Neural crest cell (in vitro differentiated cells): ENCODE measurements at regions not wholly inside any gene's neighbourhood (a gene's known extent, or its start where the extent isn't known, plus 50 kb on each side); places are given as distances from the start of the nearest gene placed in this dataset.

ENCODE experiments used
- DNase-seq: peaks from one replicate; pipeline ENCODE4 v3.0.0; 2021; ENCODE audit warnings: low read depth, mixed read lengths, low spot score
- H3K27ac Mint-ChIP-seq: one replicate; pipeline ENCODE4 v1.8.0; 2021; ENCODE audit warnings: mild to moderate bottlenecking, mixed read lengths; ENCODE audit not compliant: unreplicated experiment
- H3K27me3 Mint-ChIP-seq: 2 replicates; pipeline ENCODE4 v1.8.0; 2021; ENCODE audit warnings: low read depth, mild to moderate bottlenecking, mixed read lengths
- H3K36me3 Mint-ChIP-seq: 2 replicates; pipeline ENCODE4 v1.8.0; 2021; ENCODE audit warnings: low read depth, mild to moderate bottlenecking, mixed read lengths
- H3K4me1 Mint-ChIP-seq: 2 replicates; pipeline ENCODE4 v1.8.0; 2021; ENCODE audit warnings: mixed read lengths
- H3K4me3 Mint-ChIP-seq: one replicate; pipeline ENCODE4 v1.8.0; 2021; ENCODE audit warnings: mild to moderate bottlenecking, mixed read lengths
- H3K9me3 Mint-ChIP-seq: 2 replicates; pipeline ENCODE4 v1.8.0; 2021; ENCODE audit warnings: mixed read lengths
- CTCF ChIP-seq: fragments of 200-600 bp; sonication (generic); conservative IDR thresholded peaks from 2 replicates; pipeline ENCODE4 v1.5.0; 2021; ENCODE audit warnings: antibody characterized with exemption, mild to moderate bottlenecking

DNA sequence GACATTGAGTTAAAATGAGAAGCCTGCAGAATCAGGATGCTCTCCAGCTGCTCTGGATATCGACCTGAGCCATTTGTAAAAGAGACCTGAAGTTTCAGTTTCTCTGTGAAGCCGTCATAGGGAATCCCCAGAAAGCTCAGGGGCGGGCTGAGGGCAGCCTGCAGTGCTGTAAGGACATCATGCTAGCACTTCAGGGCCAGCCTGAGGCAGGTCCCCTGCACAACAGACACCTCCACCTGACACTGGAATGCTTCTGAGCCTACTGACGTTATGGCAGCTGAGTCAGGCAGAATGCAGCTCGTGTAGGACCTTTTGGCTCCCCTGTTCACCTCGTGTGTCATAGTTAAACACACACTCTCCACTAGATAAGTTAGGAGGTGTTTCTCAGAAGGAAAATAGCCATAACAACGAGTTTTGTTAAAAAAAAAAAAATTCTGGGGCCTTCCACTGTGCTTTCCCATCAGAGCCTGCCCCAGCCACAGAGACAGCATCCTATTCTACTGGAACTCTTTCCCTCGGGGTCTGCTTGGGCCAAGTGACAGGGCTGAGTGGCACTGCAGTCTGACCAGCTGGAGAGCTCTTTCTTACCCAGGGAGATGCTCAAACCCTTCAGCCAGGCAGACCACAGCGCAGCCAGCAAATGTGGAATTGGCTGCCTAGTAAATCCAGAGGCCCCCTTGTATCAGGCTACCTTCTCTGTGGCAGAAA lies 354.9 kb downstream of the DIRAS2 start:
- H3K4me3 Mint-ChIP-seq: no peak overlapping the region
- DNase-seq: no peak
- no peaks in the 10 kb centered on the region for H3K27me3 Mint-ChIP-seq
- no peak overlapping the region for H3K27ac Mint-ChIP-seq
- no peaks in the 10 kb centered on the region for H3K36me3 Mint-ChIP-seq
- no peak for TF ChIP-seq CTCF
- H3K9me3 Mint-ChIP-seq: no peaks in the 10 kb centered on the region
- H3K4me1 Mint-ChIP-seq: no peaks in the 10 kb centered on the region

DNA sequence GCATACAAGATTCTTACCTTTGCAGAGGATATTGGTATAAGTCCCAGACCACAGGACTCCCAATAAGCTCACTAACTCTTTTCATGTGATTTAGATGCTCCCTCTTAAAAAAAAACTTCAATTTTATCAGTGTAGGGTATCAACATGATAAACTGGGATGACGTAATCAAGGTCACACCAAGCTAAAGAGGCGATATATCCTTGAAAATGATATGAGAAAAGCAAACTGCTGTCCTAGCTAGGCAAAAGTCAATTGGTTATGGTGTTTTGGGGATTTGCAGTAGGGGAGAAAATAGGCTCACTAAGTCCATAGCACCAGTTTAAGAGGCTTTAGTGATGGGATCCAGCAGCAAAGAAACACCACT lies 354.4 kb downstream of the DIRAS2 start:
- no peak overlapping the region for H3K27ac Mint-ChIP-seq
- H3K4me1 Mint-ChIP-seq: no peaks in the 10 kb centered on the region
- no peaks in the 10 kb centered on the region for H3K27me3 Mint-ChIP-seq
- no peak for TF ChIP-seq CTCF
- no peak for DNase-seq
- no peaks in the 10 kb centered on the region for H3K36me3 Mint-ChIP-seq
- H3K4me3 Mint-ChIP-seq: no peak overlapping the region
- no peaks in the 10 kb centered on the region for H3K9me3 Mint-ChIP-seq

- no peaks in the 10 kb centered on the region for H3K9me3 Mint-ChIP-seq
- H3K27ac Mint-ChIP-seq: no peak overlapping the region
- TF ChIP-seq CTCF: no peak
- H3K27me3 Mint-ChIP-seq: no peaks in the 10 kb centered on the region
- DNase-seq: no peak
- H3K4me1 Mint-ChIP-seq: no peaks in the 10 kb centered on the region
- H3K36me3 Mint-ChIP-seq: no peaks in the 10 kb centered on the region
- H3K4me3 Mint-ChIP-seq: no peak overlapping the region
Observed at GRCh38 chr9:90290716-90291485, 351.7 kb downstream of the DIRAS2 start.

DNA sequence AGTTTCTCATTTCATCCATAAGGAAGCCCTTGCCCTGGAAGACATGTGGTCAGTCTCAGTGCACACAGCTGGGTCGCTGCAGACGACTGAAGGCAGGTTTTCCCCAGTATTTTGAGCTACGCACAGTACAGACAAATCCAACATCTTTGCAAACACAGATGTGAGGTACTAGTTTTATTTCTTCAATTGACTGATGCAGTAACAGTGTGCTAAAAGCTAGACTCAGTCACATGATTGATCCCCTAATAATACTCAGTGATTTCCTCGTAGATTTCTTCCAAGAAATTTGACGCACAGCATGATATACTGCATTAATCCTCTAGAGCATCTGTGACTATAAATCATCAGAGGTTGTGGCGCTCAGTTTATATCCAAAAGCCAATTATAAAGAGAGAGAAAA lies 346.1 kb downstream of the DIRAS2 start:
- DNase-seq: no peak
- H3K9me3 Mint-ChIP-seq: no peaks in the 10 kb centered on the region
- H3K4me1 Mint-ChIP-seq: peaks cover 4% of the 10 kb centered on the region
- no peak overlapping the region for H3K27ac Mint-ChIP-seq
- TF ChIP-seq CTCF: no peak
- no peaks in the 10 kb centered on the region for H3K27me3 Mint-ChIP-seq
- H3K4me3 Mint-ChIP-seq: no peak overlapping the region
- no peaks in the 10 kb centered on the region for H3K36me3 Mint-ChIP-seq

GRCh38 chr9:90299968-90300367 lies 342.7 kb downstream of the DIRAS2 start:
- H3K27me3 Mint-ChIP-seq: peaks cover 2% of the 10 kb centered on the region
- H3K4me1 Mint-ChIP-seq: peaks cover 4% of the 10 kb centered on the region
- no peaks in the 10 kb centered on the region for H3K9me3 Mint-ChIP-seq
- no peak for TF ChIP-seq CTCF
- no peak for DNase-seq
- H3K36me3 Mint-ChIP-seq: no peaks in the 10 kb centered on the region
- H3K4me3 Mint-ChIP-seq: no peak overlapping the region
- no peak overlapping the region for H3K27ac Mint-ChIP-seq
